ENCODE measurements at regions not wholly inside any gene's neighbourhood (a gene's known extent, or its start where the extent isn't known, plus 50 kb on each side); places are given as distances from the start of the nearest gene placed in this dataset.
"Not testable (repeated sequence)": the region's sequence is repeated elsewhere in the genome, so short reads cannot be mapped to it uniquely, and the experiment has no call there.

DNA sequence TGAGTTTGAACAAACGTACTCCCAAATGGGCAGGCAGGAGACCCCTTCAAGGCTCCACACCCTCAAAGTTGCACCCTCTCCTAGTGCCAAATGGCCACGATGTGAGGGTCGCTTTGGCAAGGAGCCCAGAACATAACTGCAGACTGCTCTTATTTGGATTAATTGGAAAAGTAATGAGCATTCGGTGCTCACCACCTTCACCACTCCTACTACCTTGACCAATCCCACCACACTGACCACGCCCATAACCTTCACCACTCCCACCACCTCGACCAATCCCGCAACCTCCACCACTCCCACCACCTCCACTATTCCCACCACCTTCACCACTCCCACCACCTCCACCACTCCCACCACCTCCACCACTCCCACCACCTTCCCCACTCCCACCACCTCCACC, 94.7 kb upstream of the PAX2 start:
- BruUV-seq (replicated peaks): no TSS peak

DNA sequence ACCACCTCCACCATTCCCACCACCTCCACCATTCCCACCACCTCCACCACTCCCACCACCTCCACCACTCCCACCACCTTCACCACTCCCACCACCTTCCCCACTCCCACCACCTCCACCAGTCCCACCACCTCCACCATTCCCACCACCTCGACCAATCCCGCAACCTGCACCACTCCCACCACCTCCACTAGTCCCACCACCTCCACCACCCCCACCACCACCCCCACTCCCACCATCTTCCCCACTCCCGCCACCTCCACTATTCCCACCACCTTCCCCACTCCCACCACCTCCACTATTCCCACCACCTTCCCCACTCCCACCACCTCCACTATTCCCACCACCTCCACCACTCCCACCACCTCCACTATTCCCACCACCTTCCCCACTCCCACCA, 94.3 kb upstream of the PAX2 start:
- H2AFZ ChIP-seq (ENCODE audit: low read depth, low read length, poor library complexity, severe bottlenecking); H3K9ac ChIP-seq (ENCODE audit: low read length); H3K27me3 ChIP-seq (ENCODE audit: insufficient read depth, low read length); H3K27ac ChIP-seq (ENCODE audit: low read depth, low read length); H3K9me3 ChIP-seq (ENCODE audit: control insufficient read depth in 1 of 2, insufficient read depth in 1 of 2, low read depth in 1 of 2, low read length in 2 of 2); H3K4me3 ChIP-seq (replicated peaks in 1 of 2; ENCODE audit: low read depth in 1 of 2, low read length in 2 of 2); DNase-seq (ENCODE audit: low read depth, low spot score); RAD21 ChIA-PET (ENCODE audit: low non-redundant PET in 1 of 2, low total read pairs in 2 of 2, uncharacterized antibody in 2 of 2, unreplicated experiment in 2 of 2); H3K36me3 ChIP-seq (ENCODE audit: control insufficient read depth in 1 of 2, insufficient read depth in 2 of 2, low read length in 2 of 2); H3K79me2 ChIP-seq (ENCODE audit: insufficient read depth, low read length); BruUV-seq (replicated peaks); CTCF ChIA-PET; intact Hi-C loops (cut with micrococcal nuclease); H3K4me2 ChIP-seq (ENCODE audit: low read length); H3K9me2 ChIP-seq (ENCODE audit: insufficient read depth); ATAC-seq; POLR2A ChIA-PET; H4K20me1 ChIP-seq (ENCODE audit: insufficient read depth): not testable (repeated sequence)
- peaks cover 4 to 16% of the 10 kb centered on the region in 2 experiments; a peak in 3 of 4 replicates for H3K4me1 ChIP-seq (ENCODE audit: control insufficient read depth in 1 of 2, insufficient read depth in 2 of 2, low read length in 2 of 2)

More for the DNA sequence above, 94.7 kb upstream of the PAX2 start:
- ATAC-seq (no peak), DNase-seq (ENCODE audit: low read depth, low spot score) (no peak)
- H3K27me3 ChIP-seq (ENCODE audit: insufficient read depth, low read length): no peaks in the 10 kb centered on the region; the same call in 1 of the 2 replicates
- RAD21 ChIA-PET (ENCODE audit: low non-redundant PET in 1 of 2, low total read pairs in 2 of 2, uncharacterized antibody in 2 of 2, unreplicated experiment in 2 of 2): no interaction called here
- H3K36me3 ChIP-seq (ENCODE audit: control insufficient read depth in 1 of 2, insufficient read depth in 2 of 2, low read length in 2 of 2): no peaks in the 10 kb centered on the region
- no peak overlapping the region for H2AFZ ChIP-seq (ENCODE audit: low read depth, low read length, poor library complexity, severe bottlenecking)
- intact Hi-C loops (cut with micrococcal nuclease): no loop called here
- H3K4me1 ChIP-seq (ENCODE audit: control insufficient read depth in 1 of 2, insufficient read depth in 2 of 2, low read length in 2 of 2): peaks cover 4 to 12% of the 10 kb centered on the region in 2 experiments; a peak in 3 of 4 replicates
- POLR2A ChIA-PET: no interaction called here
- H3K4me2 ChIP-seq (ENCODE audit: low read length): no peak overlapping the region
- H3K27ac ChIP-seq (ENCODE audit: low read depth, low read length): no peak overlapping the region
- H3K79me2 ChIP-seq (ENCODE audit: insufficient read depth, low read length): no peaks in the 10 kb centered on the region
- H3K9ac ChIP-seq (ENCODE audit: low read length): no peak overlapping the region
- H3K4me3 ChIP-seq (replicated peaks in 1 of 2; ENCODE audit: low read depth in 1 of 2, low read length in 2 of 2): no peak overlapping the region
- no peaks in the 10 kb centered on the region for H3K9me2 ChIP-seq (ENCODE audit: insufficient read depth)
- CTCF ChIA-PET: no interaction called here
- no peaks in the 10 kb centered on the region for H3K9me3 ChIP-seq (ENCODE audit: control insufficient read depth in 1 of 2, insufficient read depth in 1 of 2, low read depth in 1 of 2, low read length in 2 of 2)
- TF ChIP-seq SIN3A (IDR thresholded peaks at IDR 0.05; ENCODE audit: low read depth) (no peak), POLR2A (IDR thresholded peaks at IDR 0.05; ENCODE audit: borderline replicate concordance, extremely low read depth, insufficient read depth, insufficient read length) (no peak)
- no peaks in the 10 kb centered on the region for H4K20me1 ChIP-seq (ENCODE audit: insufficient read depth)

DNA sequence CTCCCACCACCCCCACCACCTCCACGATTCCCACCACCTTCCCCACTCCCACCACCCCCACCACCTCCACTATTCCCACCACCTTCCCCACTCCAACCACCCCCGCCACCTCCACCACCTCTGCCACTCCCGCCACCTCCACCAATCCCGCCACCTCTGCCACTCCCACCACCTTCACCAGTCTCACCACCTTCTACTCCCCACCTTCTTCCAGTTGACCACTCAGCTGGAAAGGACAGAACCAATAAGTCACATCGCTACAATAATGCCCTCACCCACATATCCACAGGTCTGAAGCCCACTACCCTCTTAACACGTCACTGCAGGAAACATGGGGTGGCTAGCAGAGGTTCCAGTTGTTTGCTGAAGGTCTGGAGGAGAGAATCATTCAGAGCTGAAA, 93.5 kb upstream of the PAX2 start:
- H3K4me1 ChIP-seq (ENCODE audit: control insufficient read depth in 1 of 2, insufficient read depth in 2 of 2, low read length in 2 of 2): peaks cover 4 to 21% of the 10 kb centered on the region in 2 experiments; a peak in 3 of 4 replicates
- TF ChIP-seq SIN3A (IDR thresholded peaks at IDR 0.05; ENCODE audit: low read depth): no peak
- H3K27ac ChIP-seq (ENCODE audit: low read depth, low read length): no peak overlapping the region
- ChIA-PET CTCF (no interaction called here), POLR2A (no interaction called here), RAD21 (ENCODE audit: low non-redundant PET in 1 of 2, low total read pairs in 2 of 2, uncharacterized antibody in 2 of 2, unreplicated experiment in 2 of 2) (no interaction called here)
- no peak overlapping the region for H3K4me2 ChIP-seq (ENCODE audit: low read length)
- DNase-seq (ENCODE audit: low read depth, low spot score) (no peak), ATAC-seq (no peak)
- no peaks in the 10 kb centered on the region for H4K20me1 ChIP-seq (ENCODE audit: insufficient read depth)
- H3K9ac ChIP-seq (ENCODE audit: low read length): no peak overlapping the region
- H3K4me3 ChIP-seq (replicated peaks in 1 of 2; ENCODE audit: low read depth in 1 of 2, low read length in 2 of 2): no peak overlapping the region
- no peaks in the 10 kb centered on the region for H3K9me3 ChIP-seq (ENCODE audit: control insufficient read depth in 1 of 2, insufficient read depth in 1 of 2, low read depth in 1 of 2, low read length in 2 of 2)
- no peaks in the 10 kb centered on the region for H3K36me3 ChIP-seq (ENCODE audit: control insufficient read depth in 1 of 2, insufficient read depth in 2 of 2, low read length in 2 of 2)
- no peaks in the 10 kb centered on the region; the same call in 1 of the 2 replicates for H3K27me3 ChIP-seq (ENCODE audit: insufficient read depth, low read length)
- no peak overlapping the region for H2AFZ ChIP-seq (ENCODE audit: low read depth, low read length, poor library complexity, severe bottlenecking)
- no TSS peak for BruUV-seq (replicated peaks)
- no peaks in the 10 kb centered on the region for H3K9me2 ChIP-seq (ENCODE audit: insufficient read depth)
- intact Hi-C loops (cut with micrococcal nuclease): no loop called here
- no peaks in the 10 kb centered on the region for H3K79me2 ChIP-seq (ENCODE audit: insufficient read depth, low read length)

All from HCT116 (cell line).